ENCODE measurements at regions not wholly inside any gene's neighbourhood (a gene's known extent, or its start where the extent isn't known, plus 50 kb on each side); places are given as distances from the start of the nearest gene placed in this dataset.

GRCh38 chr20:6576726-6577125 lies 190.8 kb upstream of the BMP2 start:
- no peak for TF ChIP-seq ZNF274 (IDR thresholded peaks at IDR 0.05; ENCODE audit: low read depth, low read length)
- no peak for TF ChIP-seq YY1 (IDR thresholded peaks at IDR 0.05; ENCODE audit: insufficient read depth, insufficient read length)

Measured in NT2/D1 (cell line).